Large intestine (tissue), 3 donors: ENCODE measurements at regions not wholly inside any gene's neighbourhood (a gene's known extent, or its start where the extent isn't known, plus 50 kb on each side); places are given as distances from the start of the nearest gene placed in this dataset.

Experiments used
- DNase-seq, 2 donors: peaks; one replicate each; pipeline versions ENCODE4 v3.0.0 to v3.0.0-alpha.2; 2013
- H3K27ac ChIP-seq: one replicate; pipeline ENCODE4 v1.5.1; 2013; ENCODE audit warnings: low read length
- H3K27me3 ChIP-seq: 2 replicates; pipeline ENCODE4 v1.6.1; 2013; ENCODE audit warnings: low read length; ENCODE audit not compliant: control insufficient read depth, insufficient read depth
- H3K36me3 ChIP-seq: 2 replicates; pipeline ENCODE4 v1.6.1; 2013; ENCODE audit warnings: low read length; ENCODE audit not compliant: control insufficient read depth, insufficient read depth
- H3K4me1 ChIP-seq: one replicate; pipeline ENCODE4 v1.6.1; 2013; ENCODE audit warnings: low read length; ENCODE audit not compliant: control insufficient read depth, insufficient read depth
- H3K4me3 ChIP-seq: one replicate; pipeline ENCODE4 v1.5.1; 2013; ENCODE audit warnings: low read length
- H3K9me3 ChIP-seq: one replicate; pipeline ENCODE4 v1.6.1; 2013; ENCODE audit warnings: mild to moderate bottlenecking, low read depth, low read length, moderate library complexity; ENCODE audit not compliant: control insufficient read depth
- WGBS: methylation state at CpG from one replicate; pipeline ENCODE4 v1.1.5; 2013; ENCODE audit warnings: low lambda C conversion rate; ENCODE audit not compliant: insufficient coverage; 5-methylcytosine and 5-hydroxymethylcytosine counted together

- H3K9me3 ChIP-seq = no peaks in the 10 kb centered on the region
- H3K4me3 ChIP-seq = no peak overlapping the region
- H3K27ac ChIP-seq = no peak overlapping the region
- peak in 1 of 2 donors; percentile 0 for DNase-seq
- H3K4me1 ChIP-seq = no peaks in the 10 kb centered on the region
- H3K27me3 ChIP-seq = no peaks in the 10 kb centered on the region
- H3K36me3 ChIP-seq = no peaks in the 10 kb centered on the region
Observed at GRCh38 chr4:34108391-34108790, 2135.9 kb downstream of the ARAP2 start.

GRCh38 chr4:34112573-34112972 is 2131.7 kb downstream of the ARAP2 start:
- Histone ChIP-seq H3K36me3 (no peaks in the 10 kb centered on the region), H3K27ac (no peak overlapping the region), H3K27me3 (no peaks in the 10 kb centered on the region), H3K4me3 (no peak overlapping the region), H3K4me1 (no peaks in the 10 kb centered on the region), H3K9me3 (no peaks in the 10 kb centered on the region)
- WGBS = no CpG with 5 or more reads among the region's 2 CpGs
- DNase-seq = no peak

GRCh38 chr4:34138385-34138784 is 2105.9 kb downstream of the ARAP2 start:
- Histone ChIP-seq H3K4me1 (no peaks in the 10 kb centered on the region), H3K27me3 (no peaks in the 10 kb centered on the region), H3K36me3 (no peaks in the 10 kb centered on the region), H3K4me3 (no peak overlapping the region), H3K27ac (no peak overlapping the region), H3K9me3 (no peaks in the 10 kb centered on the region)
- WGBS = no CpG with 5 or more reads among the region's 2 CpGs
- no peak for DNase-seq

GRCh38 chr4:34139346-34139745 is 2105.0 kb downstream of the ARAP2 start:
- DNase-seq = no peak
- Histone ChIP-seq H3K27ac (no peak overlapping the region), H3K9me3 (no peaks in the 10 kb centered on the region), H3K27me3 (no peaks in the 10 kb centered on the region), H3K4me3 (no peak overlapping the region), H3K36me3 (no peaks in the 10 kb centered on the region), H3K4me1 (no peaks in the 10 kb centered on the region)

- Histone ChIP-seq H3K27me3 (no peaks in the 10 kb centered on the region), H3K4me3 (no peak overlapping the region), H3K9me3 (no peaks in the 10 kb centered on the region), H3K36me3 (no peaks in the 10 kb centered on the region), H3K27ac (no peak overlapping the region), H3K4me1 (no peaks in the 10 kb centered on the region)
- DNase-seq = no peak
- WGBS = no CpG with 5 or more reads among the region's 2 CpGs
Observed at GRCh38 chr4:34148322-34148908, 2095.9 kb downstream of the ARAP2 start.

- H3K4me1 ChIP-seq = no peaks in the 10 kb centered on the region
- no peaks in the 10 kb centered on the region for H3K27me3 ChIP-seq
- no peaks in the 10 kb centered on the region for H3K9me3 ChIP-seq
- H3K36me3 ChIP-seq = no peaks in the 10 kb centered on the region
- no peak overlapping the region for H3K27ac ChIP-seq
- no peak for DNase-seq
- H3K4me3 ChIP-seq = no peak overlapping the region
Observed at GRCh38 chr4:34157547-34157946, 2086.8 kb downstream of the ARAP2 start.

- no peak overlapping the region for H3K27ac ChIP-seq
- H3K27me3 ChIP-seq = no peaks in the 10 kb centered on the region
- H3K4me3 ChIP-seq = no peak overlapping the region
- H3K4me1 ChIP-seq = no peaks in the 10 kb centered on the region
- no peak for DNase-seq
- H3K9me3 ChIP-seq = no peaks in the 10 kb centered on the region
- H3K36me3 ChIP-seq = no peaks in the 10 kb centered on the region
- WGBS = no CpG with 5 or more reads among the region's 1 CpG
Observed at GRCh38 chr4:34158878-34159277, 2085.4 kb downstream of the ARAP2 start.

GRCh38 chr4:34170946-34171345 is 2073.4 kb downstream of the ARAP2 start:
- WGBS = no CpG with 5 or more reads among the region's 1 CpG
- Histone ChIP-seq H3K4me3 (no peak overlapping the region), H3K27me3 (no peaks in the 10 kb centered on the region), H3K27ac (no peak overlapping the region), H3K36me3 (no peaks in the 10 kb centered on the region), H3K9me3 (no peaks in the 10 kb centered on the region), H3K4me1 (no peaks in the 10 kb centered on the region)
- no peak for DNase-seq

GRCh38 chr4:34176609-34177008 is 2067.7 kb downstream of the ARAP2 start:
- Histone ChIP-seq H3K36me3 (no peaks in the 10 kb centered on the region), H3K4me1 (no peaks in the 10 kb centered on the region), H3K4me3 (no peak overlapping the region), H3K9me3 (no peaks in the 10 kb centered on the region), H3K27ac (no peak overlapping the region), H3K27me3 (no peaks in the 10 kb centered on the region)
- no peak for DNase-seq

GRCh38 chr4:34178476-34178875 is 2065.8 kb downstream of the ARAP2 start:
- no peak overlapping the region for H3K4me3 ChIP-seq
- H3K9me3 ChIP-seq = no peaks in the 10 kb centered on the region
- no peaks in the 10 kb centered on the region for H3K27me3 ChIP-seq
- no peak overlapping the region for H3K27ac ChIP-seq
- H3K36me3 ChIP-seq = no peaks in the 10 kb centered on the region
- DNase-seq = no peak
- H3K4me1 ChIP-seq = no peaks in the 10 kb centered on the region

GRCh38 chr4:34181311-34181841 is 2062.9 kb downstream of the ARAP2 start:
- Histone ChIP-seq H3K36me3 (no peaks in the 10 kb centered on the region), H3K9me3 (no peaks in the 10 kb centered on the region), H3K27ac (no peak overlapping the region), H3K4me3 (no peak overlapping the region), H3K4me1 (no peaks in the 10 kb centered on the region), H3K27me3 (no peaks in the 10 kb centered on the region)
- no CpG with 5 or more reads among the region's 2 CpGs for WGBS
- no peak for DNase-seq
